NCI-H2171 (cell line): ENCODE measurements at regions not wholly inside any gene's neighbourhood (a gene's known extent, or its start where the extent isn't known, plus 50 kb on each side); places are given as distances from the start of the nearest gene placed in this dataset.

Experiments used
- DNase-seq: peaks from one replicate; lab custom pipeline; 2025; lab: John Stamatoyannopoulos, UW

DNA sequence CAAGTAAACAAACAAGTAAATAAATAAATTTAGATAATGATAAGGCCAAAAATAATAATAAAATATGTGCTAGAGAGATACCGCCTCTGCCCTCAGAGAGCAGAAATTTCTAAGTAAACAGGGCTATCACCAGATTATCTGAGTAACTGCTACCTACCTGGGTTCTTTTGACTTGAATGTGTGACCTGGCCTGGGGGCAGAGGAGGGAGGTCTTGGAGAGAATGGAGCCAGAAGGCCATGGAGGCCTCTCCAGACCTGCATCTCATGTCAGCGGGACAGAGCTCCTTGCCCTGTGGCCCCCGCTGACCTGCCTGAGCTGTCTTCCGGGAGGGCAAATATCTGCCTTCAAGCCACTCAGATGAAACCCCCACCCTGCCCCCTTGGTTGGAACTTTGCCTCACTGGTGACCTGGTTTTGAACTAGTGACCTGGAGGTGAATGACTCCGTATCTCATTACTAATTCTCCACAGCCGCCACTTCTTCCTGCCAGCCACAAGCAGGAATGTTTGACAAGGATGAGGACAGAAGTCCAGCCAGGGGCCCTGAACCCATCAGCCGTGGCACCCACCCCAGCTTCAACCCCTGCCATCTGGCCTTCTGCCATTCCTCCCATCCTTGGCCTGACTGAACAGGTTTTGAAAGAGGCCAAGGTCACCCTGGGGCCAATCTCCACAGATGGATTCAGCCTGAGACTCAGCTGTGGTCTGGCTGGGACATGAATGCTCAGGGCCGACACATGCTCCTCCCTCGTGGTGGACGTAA lies 86.8 kb upstream of the PARP11 start:
- no peak for DNase-seq

- no peak for DNase-seq
These were observed 85.3 kb upstream of the PARP11 start for GRCh38 chr12:3958534-3958933.

DNA sequence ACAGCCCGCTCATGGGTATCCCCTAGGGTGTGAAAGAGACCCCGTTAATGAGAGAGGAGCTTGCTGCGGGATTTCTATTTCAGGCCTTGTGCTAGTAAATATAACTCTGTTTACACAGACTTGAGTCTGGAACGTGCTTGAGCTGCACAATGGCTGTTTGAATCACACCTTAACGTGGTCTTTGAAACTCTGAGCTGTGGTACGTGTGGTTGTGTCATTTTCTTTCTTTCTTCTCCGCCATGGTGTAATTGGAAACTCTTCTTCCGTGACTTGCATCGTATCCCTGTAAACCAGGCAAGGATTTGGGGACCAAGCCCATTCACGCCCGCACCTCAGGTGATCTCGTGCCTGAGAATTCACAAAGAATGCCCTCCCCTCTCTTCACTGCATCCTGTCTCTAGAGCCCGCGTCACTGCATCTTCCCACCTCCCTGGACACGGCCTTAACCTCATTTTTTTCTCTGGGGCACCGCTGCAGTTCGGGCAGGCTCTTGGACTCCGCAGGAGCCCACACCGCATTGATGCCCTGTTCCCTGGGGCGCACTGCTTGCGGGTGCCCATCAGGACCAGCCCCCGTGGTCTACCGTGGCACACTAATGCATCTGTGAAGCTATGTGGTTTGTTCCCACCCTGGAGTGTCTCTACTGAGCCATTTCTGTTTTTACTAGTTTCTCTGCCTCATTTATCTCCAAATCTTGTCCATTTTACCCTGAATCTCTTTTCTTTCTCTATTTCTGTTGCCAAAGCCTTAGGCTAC lies 78.4 kb upstream of the PARP11 start:
- DNase-seq, result no peak

DNA sequence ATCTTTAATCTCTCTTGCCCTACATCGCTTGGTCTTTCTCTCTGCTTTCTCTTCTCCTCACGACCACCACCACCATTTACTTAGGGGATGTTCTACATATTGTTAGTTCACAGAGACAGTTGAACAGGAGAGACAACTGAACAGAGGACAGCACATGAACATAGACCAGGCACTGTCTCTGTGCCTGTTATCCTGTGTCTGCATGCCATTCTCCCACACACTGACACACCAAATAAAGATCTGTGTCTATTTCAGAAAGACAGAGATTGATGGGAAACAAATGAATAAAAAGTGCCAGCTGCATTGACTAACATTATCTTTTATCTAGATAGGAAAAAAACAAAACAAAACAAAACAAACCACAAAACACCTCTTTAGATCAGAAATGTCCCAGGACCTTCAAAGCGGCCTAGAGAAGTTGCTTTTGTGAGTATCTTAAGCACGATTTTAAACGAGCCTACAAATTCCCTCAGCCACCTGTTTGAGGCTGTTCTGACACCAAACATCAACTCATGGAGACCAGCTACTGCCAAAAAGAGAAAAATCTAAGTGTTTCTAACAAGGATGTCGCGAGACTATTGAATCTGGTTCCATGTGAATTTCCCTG lies 77.6 kb upstream of the PARP11 start:
- DNase-seq, result no peak

- no peak for DNase-seq
These were observed 74.6 kb upstream of the PARP11 start for GRCh38 chr12:3947781-3948180.

- DNase-seq, result no peak
These were observed 72.5 kb upstream of the PARP11 start for GRCh38 chr12:3945671-3946070.

GRCh38 chr12:3944620-3945019 lies 71.4 kb upstream of the PARP11 start:
- no peak for DNase-seq

- no peak for DNase-seq
These were observed 64.9 kb upstream of the PARP11 start for GRCh38 chr12:3938042-3938544.

- no peak for DNase-seq
These were observed 61.9 kb upstream of the PARP11 start for GRCh38 chr12:3935078-3935477.

GRCh38 chr12:3933819-3934192 lies 60.6 kb upstream of the PARP11 start:
- DNase-seq, result no peak

- DNase-seq, result no peak
These were observed 60.0 kb upstream of the PARP11 start for GRCh38 chr12:3933074-3933818.

DNA sequence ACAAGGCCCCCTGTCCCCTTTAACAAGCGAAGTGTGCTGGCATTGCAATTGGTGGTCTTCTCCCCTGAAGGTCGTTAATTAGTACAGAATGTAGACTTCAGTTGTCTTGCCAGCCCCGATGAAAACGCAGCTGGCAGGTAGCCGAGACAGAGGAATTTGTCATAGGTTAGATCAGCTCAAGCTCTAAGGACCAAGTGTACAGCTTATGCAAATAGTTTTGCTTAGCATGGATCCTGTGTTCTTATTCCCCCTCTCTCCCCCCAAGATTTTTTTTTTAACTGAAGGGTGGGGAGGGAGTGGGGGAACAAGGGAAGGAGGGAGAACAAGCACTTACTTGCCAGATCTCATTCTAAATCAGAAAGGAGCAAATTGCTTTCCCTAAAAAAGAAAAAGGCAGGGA lies 58.6 kb upstream of the PARP11 start:
- DNase-seq, result no peak

GRCh38 chr12:3931206-3931605 lies 58.0 kb upstream of the PARP11 start:
- DNase-seq, result no peak

- no peak for DNase-seq
These were observed 56.8 kb upstream of the PARP11 start for GRCh38 chr12:3929875-3930615.

DNA sequence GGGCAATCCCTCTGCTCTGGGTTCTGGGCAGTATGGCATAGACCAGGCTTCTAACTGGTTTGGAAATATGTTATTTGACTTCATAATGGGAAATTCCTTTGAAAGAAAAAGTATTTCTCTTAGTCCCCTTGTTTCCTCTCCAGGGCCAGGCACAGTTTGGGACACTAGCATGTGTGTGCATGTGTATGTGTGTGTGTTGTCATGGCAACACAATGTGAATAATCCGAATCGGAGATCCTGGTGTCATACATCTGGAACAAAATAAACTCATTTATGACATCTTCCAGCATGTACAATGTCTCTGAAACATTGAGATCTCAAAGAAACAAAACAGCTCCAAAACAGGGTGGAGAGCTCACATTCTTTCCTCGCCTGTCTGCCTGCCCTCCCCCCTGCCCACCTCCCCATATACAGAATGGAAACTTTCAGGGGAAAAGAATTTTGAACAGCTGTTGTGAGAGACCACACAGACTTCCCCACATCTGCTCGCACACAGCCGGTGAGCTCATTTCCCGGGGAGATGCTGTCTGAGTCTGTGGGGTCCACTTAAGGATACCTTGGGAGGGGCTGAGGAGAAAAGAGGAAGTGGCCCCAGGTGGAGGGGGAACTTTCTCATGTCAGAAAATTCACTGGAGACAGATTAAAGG lies 55.5 kb upstream of the PARP11 start:
- DNase-seq, result no peak

DNA sequence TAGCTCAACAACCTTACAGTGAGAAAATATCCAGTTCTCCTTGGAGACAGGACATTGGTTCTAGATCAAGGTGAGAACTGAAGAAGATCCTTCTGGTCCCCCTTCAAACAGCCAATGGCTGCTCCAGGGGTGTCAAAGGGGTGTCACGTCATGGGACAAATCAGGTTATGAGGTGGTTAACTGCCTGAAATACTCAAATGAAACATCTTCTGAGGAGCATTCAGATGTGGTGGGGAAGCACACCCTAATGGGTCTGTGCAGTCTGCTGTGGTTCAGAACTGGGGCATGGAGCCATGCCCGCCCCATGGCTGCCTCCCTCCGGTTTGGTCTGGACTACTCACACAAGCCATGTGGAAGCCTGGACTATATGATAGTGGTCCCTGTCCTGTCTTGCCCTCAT lies 52.4 kb upstream of the PARP11 start:
- no peak for DNase-seq

DNA sequence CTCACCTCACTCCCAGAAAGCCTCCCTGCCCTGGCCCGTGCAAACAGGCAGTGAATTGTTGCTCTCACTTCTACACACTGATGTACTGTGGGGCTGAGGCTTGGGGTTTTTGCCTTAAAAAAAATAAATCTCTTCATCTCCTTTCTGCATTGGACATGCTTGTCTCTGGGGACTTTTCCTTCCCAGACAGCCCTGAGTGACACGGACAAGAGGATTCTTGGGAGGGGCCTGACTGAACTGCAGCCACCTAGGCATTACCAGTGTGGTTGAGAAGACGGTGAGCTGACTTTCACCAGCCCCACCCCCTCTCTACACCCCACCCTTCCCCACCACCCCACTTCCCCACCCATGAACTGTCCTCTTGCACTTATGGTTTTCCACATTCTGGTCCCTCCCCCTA lies 51.6 kb upstream of the PARP11 start:
- no peak for DNase-seq

DNA sequence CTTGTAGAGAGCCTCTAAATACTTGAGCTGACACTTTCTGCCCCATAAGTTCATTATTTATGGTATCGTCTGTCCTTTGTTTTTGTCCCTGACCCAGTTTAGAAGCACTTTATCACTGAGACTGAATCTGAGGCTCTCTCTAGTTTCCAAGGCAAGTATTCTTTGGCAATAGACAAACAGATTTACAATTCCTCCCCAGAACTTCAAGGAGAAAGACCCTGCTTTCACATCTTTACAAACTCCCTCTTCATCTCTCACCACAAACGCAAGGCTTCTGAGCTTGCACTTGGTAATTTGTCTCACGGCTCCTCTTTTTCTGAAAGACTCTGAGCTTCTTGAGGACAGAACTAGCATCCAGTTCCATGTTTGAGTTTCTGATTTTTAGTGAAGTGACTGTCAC lies 49.8 kb upstream of the PARP11 start:
- DNase-seq, result no peak
